GM21360 (cell line): ENCODE measurements at regions not wholly inside any gene's neighbourhood (a gene's known extent, or its start where the extent isn't known, plus 50 kb on each side); places are given as distances from the start of the nearest gene placed in this dataset.

Experiments
- ATAC-seq: cut with Tn5 transposase; IDR thresholded peaks from one replicate; pipeline ENCODE4 v1.9.1; 2021; ENCODE audit warnings: mild to moderate bottlenecking, moderate library complexity; ENCODE audit not compliant: unreplicated experiment

GRCh38 chr17:79455636-79456035, 155.2 kb downstream of the RBFOX3 start:
- ATAC-seq = no peak

GRCh38 chr17:79454826-79455225, 156.0 kb downstream of the RBFOX3 start:
- no peak for ATAC-seq

GRCh38 chr17:79453481-79453880, 157.4 kb downstream of the RBFOX3 start:
- no peak for ATAC-seq

- ATAC-seq = no peak
Measured at GRCh38 chr17:79452706-79453105, 158.1 kb downstream of the RBFOX3 start.

GRCh38 chr17:79451167-79451566, 159.7 kb downstream of the RBFOX3 start:
- ATAC-seq = no peak

GRCh38 chr17:79446399-79447009, 164.3 kb downstream of the RBFOX3 start:
- no peak for ATAC-seq

GRCh38 chr17:79444198-79444597, 166.7 kb downstream of the RBFOX3 start:
- no peak for ATAC-seq

- no peak for ATAC-seq
Measured at GRCh38 chr17:79443026-79443425, 167.8 kb downstream of the RBFOX3 start.

GRCh38 chr17:79441356-79442160, 169.3 kb downstream of the RBFOX3 start:
- ATAC-seq = no peak

- ATAC-seq = no peak
Measured at GRCh38 chr17:79440251-79440650, 170.6 kb downstream of the RBFOX3 start.

GRCh38 chr17:79439493-79439892, 171.4 kb downstream of the RBFOX3 start:
- no peak for ATAC-seq

- ATAC-seq = no peak
Measured at GRCh38 chr17:79438546-79439334, 172.1 kb downstream of the RBFOX3 start.

GRCh38 chr17:79438058-79438457, 172.8 kb downstream of the RBFOX3 start:
- ATAC-seq = no peak

GRCh38 chr17:79437081-79437480, 173.8 kb downstream of the RBFOX3 start:
- ATAC-seq = no peak

GRCh38 chr17:79435962-79436361, 174.9 kb downstream of the RBFOX3 start:
- no peak for ATAC-seq

GRCh38 chr17:79435296-79435695, 175.6 kb downstream of the RBFOX3 start:
- ATAC-seq = no peak

- ATAC-seq = no peak
Measured at GRCh38 chr17:79434215-79434614, 176.6 kb downstream of the RBFOX3 start.

GRCh38 chr17:79433379-79433778, 177.5 kb downstream of the RBFOX3 start:
- no peak for ATAC-seq

- no peak for ATAC-seq
Measured at GRCh38 chr17:79431175-79431574, 179.7 kb downstream of the RBFOX3 start.

- no peak for ATAC-seq
Measured at GRCh38 chr17:79429864-79430494, 180.9 kb downstream of the RBFOX3 start.

GRCh38 chr17:79428988-79429387, 181.9 kb downstream of the RBFOX3 start:
- ATAC-seq = no peak
